ENCODE measurements at regions not wholly inside any gene's neighbourhood (a gene's known extent, or its start where the extent isn't known, plus 50 kb on each side); places are given as distances from the start of the nearest gene placed in this dataset.

DNA sequence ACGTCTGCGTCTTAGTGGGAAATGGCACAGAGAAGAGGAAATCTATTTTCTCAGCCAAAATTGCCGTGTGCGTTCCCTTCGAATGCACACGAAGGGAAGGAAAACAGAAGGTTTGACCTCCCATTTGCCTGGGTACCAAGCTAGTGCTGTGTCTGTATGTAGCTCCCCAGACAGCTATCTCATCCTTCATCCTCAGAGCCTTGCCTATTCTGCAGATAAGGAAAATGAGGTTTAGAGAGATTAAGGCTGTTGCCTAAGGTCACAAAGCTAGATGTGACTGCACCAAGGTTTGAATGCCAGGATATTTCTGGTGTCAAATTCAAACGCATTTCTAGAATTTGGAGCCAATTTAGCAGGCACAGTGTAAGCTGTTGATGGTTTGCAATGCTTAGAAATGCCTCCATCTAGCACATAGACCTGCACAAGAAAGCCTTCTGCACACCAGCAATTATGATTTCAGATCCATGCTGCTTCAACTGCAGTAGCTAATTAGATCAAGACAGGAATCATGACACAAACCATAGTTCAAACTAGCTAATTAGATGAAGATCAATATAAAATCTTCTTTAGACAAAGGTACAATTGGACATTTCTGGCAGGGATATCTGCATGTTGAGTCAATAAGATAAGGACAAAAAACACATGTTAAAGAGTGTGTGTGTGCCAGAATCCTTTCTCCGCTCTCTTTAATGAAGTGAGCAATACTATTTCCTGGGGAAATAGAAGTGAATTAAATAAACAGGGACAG, 115.1 kb downstream of the CMPK2 start:
- DNase-seq (ENCODE audit: extremely low spot score, unreplicated experiment), result no peak
- H3K4me3 Mint-ChIP-seq (ENCODE audit: unreplicated experiment), result no peak overlapping the region
- TF ChIP-seq CTCF (IDR thresholded peaks at IDR 0.05), result no peak
- no peaks in the 10 kb centered on the region for H3K4me1 Mint-ChIP-seq (ENCODE audit: unreplicated experiment)
- H3K27ac Mint-ChIP-seq (ENCODE audit: unreplicated experiment), result no peak overlapping the region
- no peaks in the 10 kb centered on the region for H3K36me3 Mint-ChIP-seq (ENCODE audit: unreplicated experiment)
- H3K9me3 Mint-ChIP-seq (ENCODE audit: unreplicated experiment), result peaks cover 4% of the 10 kb centered on the region
- H3K27me3 Mint-ChIP-seq (ENCODE audit: unreplicated experiment), result no peaks in the 10 kb centered on the region

DNA sequence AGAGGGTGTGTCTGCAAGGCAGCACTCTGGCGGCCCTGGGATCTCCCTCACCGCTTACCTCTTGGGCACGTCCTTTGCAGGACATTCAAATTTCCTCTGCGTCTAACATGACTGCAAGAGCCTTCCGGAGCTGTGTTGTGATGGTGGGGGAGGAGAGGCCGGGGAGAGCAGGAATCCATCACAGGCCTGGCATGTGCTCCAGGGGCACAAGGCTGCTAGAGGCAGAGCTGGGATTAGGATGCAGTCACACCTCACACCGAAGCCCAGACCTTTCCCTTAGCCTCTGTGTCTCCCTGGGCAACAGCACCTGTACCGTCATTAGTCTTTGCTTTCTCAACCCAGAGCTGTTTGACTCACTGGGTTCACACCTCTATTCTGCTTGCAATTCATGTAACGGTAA, 111.3 kb downstream of the CMPK2 start:
- no peak overlapping the region for H3K27ac Mint-ChIP-seq (ENCODE audit: unreplicated experiment)
- no peak for DNase-seq (ENCODE audit: extremely low spot score, unreplicated experiment)
- H3K36me3 Mint-ChIP-seq (ENCODE audit: unreplicated experiment), result no peaks in the 10 kb centered on the region
- TF ChIP-seq CTCF (IDR thresholded peaks at IDR 0.05), result no peak
- no peaks in the 10 kb centered on the region for H3K27me3 Mint-ChIP-seq (ENCODE audit: unreplicated experiment)
- no peak overlapping the region for H3K4me3 Mint-ChIP-seq (ENCODE audit: unreplicated experiment)
- H3K4me1 Mint-ChIP-seq (ENCODE audit: unreplicated experiment), result no peaks in the 10 kb centered on the region
- no peaks in the 10 kb centered on the region for H3K9me3 Mint-ChIP-seq (ENCODE audit: unreplicated experiment)

DNA sequence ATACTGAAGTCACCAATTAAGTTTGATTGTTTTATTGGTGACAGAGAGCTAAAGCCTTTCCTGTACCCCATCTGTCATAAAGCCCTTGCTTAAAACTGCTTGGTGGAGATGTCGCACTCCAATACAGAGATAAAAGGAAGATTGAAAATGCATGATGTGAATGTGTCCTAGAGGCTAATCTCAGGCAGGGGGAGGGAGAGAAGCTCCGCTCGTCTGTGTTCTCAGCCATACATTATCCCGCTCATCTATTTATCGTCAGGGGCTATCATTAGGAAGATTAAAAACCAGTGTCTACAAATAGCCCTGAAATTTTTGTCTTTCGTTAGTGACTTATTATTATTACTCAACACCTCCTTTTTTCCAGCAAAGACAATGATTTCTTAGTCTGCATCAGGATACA, 110.3 kb downstream of the CMPK2 start:
- no peaks in the 10 kb centered on the region for H3K4me1 Mint-ChIP-seq (ENCODE audit: unreplicated experiment)
- no peaks in the 10 kb centered on the region for H3K9me3 Mint-ChIP-seq (ENCODE audit: unreplicated experiment)
- H3K27ac Mint-ChIP-seq (ENCODE audit: unreplicated experiment), result no peak overlapping the region

GRCh38 chr2:6757215-6757614, 108.5 kb downstream of the CMPK2 start:
- TF ChIP-seq CTCF (IDR thresholded peaks at IDR 0.05), result no peak
- Mint-ChIP-seq H3K27me3 (ENCODE audit: unreplicated experiment) (no peaks in the 10 kb centered on the region), H3K36me3 (ENCODE audit: unreplicated experiment) (no peaks in the 10 kb centered on the region), H3K9me3 (ENCODE audit: unreplicated experiment) (no peaks in the 10 kb centered on the region), H3K4me3 (ENCODE audit: unreplicated experiment) (no peak overlapping the region), H3K4me1 (ENCODE audit: unreplicated experiment) (no peaks in the 10 kb centered on the region), H3K27ac (ENCODE audit: unreplicated experiment) (no peak overlapping the region)
- DNase-seq (ENCODE audit: extremely low spot score, unreplicated experiment), result no peak

More for the DNA sequence above, 110.3 kb downstream of the CMPK2 start:
- TF ChIP-seq CTCF (IDR thresholded peaks at IDR 0.05), result no peak
- no peak for DNase-seq (ENCODE audit: extremely low spot score, unreplicated experiment)
- no peaks in the 10 kb centered on the region for H3K27me3 Mint-ChIP-seq (ENCODE audit: unreplicated experiment)
- no peak overlapping the region for H3K4me3 Mint-ChIP-seq (ENCODE audit: unreplicated experiment)
- no peaks in the 10 kb centered on the region for H3K36me3 Mint-ChIP-seq (ENCODE audit: unreplicated experiment)

GRCh38 chr2:6759689-6760088, 106.0 kb downstream of the CMPK2 start:
- DNase-seq (ENCODE audit: extremely low spot score, unreplicated experiment), result no peak

More at GRCh38 chr2:6759689-6760088, 106.0 kb downstream of the CMPK2 start:
- Mint-ChIP-seq H3K27me3 (ENCODE audit: unreplicated experiment) (no peaks in the 10 kb centered on the region), H3K4me3 (ENCODE audit: unreplicated experiment) (no peak overlapping the region), H3K36me3 (ENCODE audit: unreplicated experiment) (no peaks in the 10 kb centered on the region), H3K4me1 (ENCODE audit: unreplicated experiment) (no peaks in the 10 kb centered on the region), H3K27ac (ENCODE audit: unreplicated experiment) (no peak overlapping the region), H3K9me3 (ENCODE audit: unreplicated experiment) (peaks cover 6% of the 10 kb centered on the region)
- TF ChIP-seq CTCF (IDR thresholded peaks at IDR 0.05), result no peak

Data from osteocyte (in vitro differentiated cells).